ENCODE measurements at regions not wholly inside any gene's neighbourhood (a gene's known extent, or its start where the extent isn't known, plus 50 kb on each side); places are given as distances from the start of the nearest gene placed in this dataset.

DNA sequence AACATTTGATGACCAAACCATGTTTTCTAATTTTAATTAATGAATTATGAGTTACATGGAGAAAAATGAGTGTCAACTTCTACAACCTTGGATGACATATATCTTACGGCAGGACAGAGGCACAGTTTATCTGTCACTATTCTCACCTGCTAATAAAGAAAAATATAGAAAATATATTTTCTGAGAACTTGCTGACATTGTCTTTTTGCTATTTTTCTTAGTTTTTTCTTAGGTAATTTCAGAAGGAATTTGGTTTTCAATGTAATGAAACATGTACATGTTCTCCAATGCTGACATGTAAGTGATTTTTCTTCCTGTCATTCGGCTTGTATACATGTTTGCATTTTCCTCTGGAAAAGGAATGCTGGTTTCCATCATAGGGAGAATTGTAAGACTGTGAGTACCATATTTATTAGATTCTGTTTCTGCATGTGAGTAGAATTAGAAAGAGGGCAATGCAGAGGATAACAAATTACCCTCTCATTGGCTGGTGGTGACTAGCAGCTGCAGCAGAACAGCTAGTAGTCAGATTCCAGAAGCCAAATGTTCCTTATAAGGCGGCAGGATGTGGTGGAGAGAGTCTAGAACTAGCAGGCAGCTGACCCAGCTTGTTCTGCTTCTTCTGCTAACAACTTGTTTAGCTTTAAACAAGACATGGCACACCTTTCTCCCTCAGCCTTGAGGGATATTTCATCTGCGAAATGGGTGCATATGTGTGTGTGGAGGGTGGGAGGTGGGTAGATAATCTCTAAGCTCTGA lies 132.8 kb upstream of the SPACA1 start:
- Histone ChIP-seq H3K4me1 (ENCODE audit: control insufficient read depth in 2 of 2, insufficient read depth in 2 of 2, low read length in 2 of 2) (no peaks in the 10 kb centered on the region), H3K9me3 (ENCODE audit: control insufficient read depth in 2 of 3, low read length in 3 of 3) (no peaks in the 10 kb centered on the region), H3K4me3 (ENCODE audit: low read length) (no peak overlapping the region), H3K27ac (ENCODE audit: low read depth, low read length) (no peak overlapping the region), H3K36me3 (ENCODE audit: control insufficient read depth in 2 of 3, insufficient read depth in 3 of 3, low read length in 3 of 3) (no peaks in the 10 kb centered on the region), H3K27me3 (ENCODE audit: control insufficient read depth in 2 of 2, insufficient read depth in 2 of 2, low read length in 2 of 2) (no peaks in the 10 kb centered on the region)
- DNase-seq (no peak), ATAC-seq (peak; percentile 70)
- ChIA-PET POLR2A (no interaction called here), CTCF (no interaction called here)
- peak overlapping the region in 1 of 10 donors; percentile 31 for H3K4me3 Mint-ChIP-seq
- H3K4me1 Mint-ChIP-seq, result peaks cover 0 to 17% (median 0%) of the 10 kb centered on the region in 7 donors
- peaks cover 0 to 34% (median 8%) of the 10 kb centered on the region in 5 donors for H3K27me3 Mint-ChIP-seq
- H3K9me3 Mint-ChIP-seq, result peaks cover 0 to 2% (median 0%) of the 10 kb centered on the region in 11 donors
- peaks cover 0 to 2% (median 0%) of the 10 kb centered on the region in 5 donors for H3K36me3 Mint-ChIP-seq
- peak overlapping the region in 2 of 9 donors; percentile 10 to 44 for H3K27ac Mint-ChIP-seq
- intact Hi-C loops (cut with micrococcal nuclease), result no loop called here

DNA sequence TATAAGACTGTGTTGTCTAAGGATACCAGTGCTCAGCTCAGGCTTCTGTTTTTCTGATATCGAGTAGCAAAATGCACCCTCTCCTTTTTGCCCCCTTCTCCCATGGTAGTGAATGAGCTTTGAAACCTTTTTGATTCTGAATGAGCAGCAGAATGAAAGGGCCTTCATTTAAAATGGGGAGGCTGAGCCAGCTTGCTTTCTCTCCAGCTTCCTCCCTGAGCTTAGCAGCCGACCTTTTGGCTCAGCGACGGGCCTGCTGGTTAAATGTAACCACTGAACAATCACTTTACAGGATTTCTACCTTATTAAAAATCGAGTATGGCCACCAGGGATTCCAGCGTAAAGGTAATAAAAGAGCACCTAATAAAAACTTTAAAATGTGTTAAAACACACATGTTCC lies 133.7 kb upstream of the SPACA1 start:
- H3K27me3 Mint-ChIP-seq, result peaks cover 0 to 36% (median 11%) of the 10 kb centered on the region in 5 donors
- CTCF ChIA-PET, result no interaction called here

DNA sequence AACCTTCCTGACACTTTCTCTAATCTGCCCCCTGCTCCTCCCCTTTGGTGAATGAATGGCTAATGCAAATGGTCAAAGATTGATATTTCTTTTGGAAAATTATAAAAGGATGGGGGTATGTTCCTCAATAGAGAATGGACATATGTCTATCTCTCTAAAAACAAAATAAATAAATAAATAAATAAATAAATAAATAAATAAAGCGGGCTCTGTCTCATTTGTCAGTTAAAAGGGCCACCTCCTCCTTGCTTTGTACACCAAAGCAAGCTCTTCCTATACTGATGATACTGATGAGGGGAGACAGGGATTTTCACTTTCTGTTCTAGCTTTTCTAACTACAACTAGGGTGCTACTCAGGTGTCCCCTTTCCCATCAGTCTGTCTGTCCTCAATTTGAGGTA lies 135.5 kb upstream of the SPACA1 start:
- no peak for ATAC-seq
- H3K4me1 Mint-ChIP-seq, result peaks cover 0 to 37% (median 20%) of the 10 kb centered on the region in 7 donors
- peaks cover 0 to 32% (median 14%) of the 10 kb centered on the region in 5 donors for H3K27me3 Mint-ChIP-seq
- Histone ChIP-seq H3K36me3 (ENCODE audit: control insufficient read depth in 2 of 3, insufficient read depth in 3 of 3, low read length in 3 of 3) (no peaks in the 10 kb centered on the region), H3K27ac (ENCODE audit: low read depth, low read length) (no peak overlapping the region), H3K9me3 (ENCODE audit: control insufficient read depth in 2 of 3, low read length in 3 of 3) (no peaks in the 10 kb centered on the region), H3K4me1 (ENCODE audit: control insufficient read depth in 2 of 2, insufficient read depth in 2 of 2, low read length in 2 of 2) (peaks cover 14 to 17% of the 10 kb centered on the region in 2 donors), H3K4me3 (ENCODE audit: low read length) (no peak overlapping the region), H3K27me3 (ENCODE audit: control insufficient read depth in 2 of 2, insufficient read depth in 2 of 2, low read length in 2 of 2) (no peaks in the 10 kb centered on the region)
- peaks cover 0 to 2% (median 0%) of the 10 kb centered on the region in 11 donors for H3K9me3 Mint-ChIP-seq
- DNase-seq, result no peak
- H3K36me3 Mint-ChIP-seq, result peaks cover 0 to 2% (median 0%) of the 10 kb centered on the region in 5 donors
- ChIA-PET POLR2A (no interaction called here), CTCF (no interaction called here)
- H3K27ac Mint-ChIP-seq, result no peak overlapping the region
- no peak overlapping the region for H3K4me3 Mint-ChIP-seq
- intact Hi-C loops (cut with micrococcal nuclease), result no loop called here

More for the DNA sequence above, 133.7 kb upstream of the SPACA1 start:
- DNase-seq (no peak), ATAC-seq (no peak)
- Mint-ChIP-seq H3K4me1 (peaks cover 0 to 20% (median 5%) of the 10 kb centered on the region in 7 donors), H3K36me3 (peaks cover 0 to 2% (median 0%) of the 10 kb centered on the region in 5 donors), H3K27ac (no peak overlapping the region), H3K4me3 (no peak overlapping the region), H3K9me3 (peaks cover 0 to 2% (median 0%) of the 10 kb centered on the region in 11 donors)
- H3K36me3 ChIP-seq (ENCODE audit: control insufficient read depth in 2 of 3, insufficient read depth in 3 of 3, low read length in 3 of 3), result no peaks in the 10 kb centered on the region
- no peak overlapping the region for H3K4me3 ChIP-seq (ENCODE audit: low read length)
- H3K27me3 ChIP-seq (ENCODE audit: control insufficient read depth in 2 of 2, insufficient read depth in 2 of 2, low read length in 2 of 2), result no peaks in the 10 kb centered on the region
- intact Hi-C loops (cut with micrococcal nuclease), result no loop called here
- no peaks in the 10 kb centered on the region for H3K9me3 ChIP-seq (ENCODE audit: control insufficient read depth in 2 of 3, low read length in 3 of 3)
- H3K27ac ChIP-seq (ENCODE audit: low read depth, low read length), result no peak overlapping the region
- H3K4me1 ChIP-seq (ENCODE audit: control insufficient read depth in 2 of 2, insufficient read depth in 2 of 2, low read length in 2 of 2), result peaks cover 0 to under 1% of the 10 kb centered on the region in 2 donors
- POLR2A ChIA-PET, result no interaction called here

DNA sequence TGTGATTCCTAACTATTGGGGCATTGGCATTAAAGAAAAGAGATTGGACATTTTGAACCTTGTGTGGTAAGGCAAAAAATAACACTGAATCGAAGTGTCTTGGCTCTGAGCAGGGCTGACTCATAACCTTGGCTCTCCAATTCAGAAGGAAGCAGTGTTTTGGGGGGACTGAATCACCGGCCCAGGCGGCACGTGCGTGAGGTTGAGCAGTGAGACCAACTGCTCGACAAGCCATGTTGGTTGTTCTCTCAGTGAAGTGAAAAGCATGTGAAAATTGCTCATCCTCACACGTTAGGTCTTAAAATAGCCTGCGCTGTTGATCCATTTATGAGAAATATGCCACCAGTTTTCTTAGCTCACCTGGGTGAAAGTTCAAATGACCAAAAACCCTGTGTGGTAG lies 137.8 kb upstream of the SPACA1 start:
- H3K27me3 ChIP-seq (ENCODE audit: control insufficient read depth in 2 of 2, insufficient read depth in 2 of 2, low read length in 2 of 2), result no peaks in the 10 kb centered on the region
- no peak overlapping the region for H3K27ac ChIP-seq (ENCODE audit: low read depth, low read length)
- H3K27me3 Mint-ChIP-seq, result peaks cover 0 to 47% (median 14%) of the 10 kb centered on the region in 5 donors
- H3K9me3 ChIP-seq (ENCODE audit: control insufficient read depth in 2 of 3, low read length in 3 of 3), result no peaks in the 10 kb centered on the region
- no peaks in the 10 kb centered on the region for H3K9me3 Mint-ChIP-seq
- DNase-seq, result no peak
- H3K36me3 ChIP-seq (ENCODE audit: control insufficient read depth in 2 of 3, insufficient read depth in 3 of 3, low read length in 3 of 3), result no peaks in the 10 kb centered on the region
- H3K4me1 ChIP-seq (ENCODE audit: control insufficient read depth in 2 of 2, insufficient read depth in 2 of 2, low read length in 2 of 2), result peaks cover 14 to 19% of the 10 kb centered on the region in 2 donors
- peaks cover 0 to 33% (median 21%) of the 10 kb centered on the region in 7 donors for H3K4me1 Mint-ChIP-seq
- peaks cover 0 to 2% (median 0%) of the 10 kb centered on the region in 5 donors for H3K36me3 Mint-ChIP-seq
- POLR2A ChIA-PET, result no interaction called here
- no peak overlapping the region for H3K27ac Mint-ChIP-seq
- no peak overlapping the region for H3K4me3 Mint-ChIP-seq
- no peak for ATAC-seq
- intact Hi-C loops (cut with micrococcal nuclease), result no loop called here
- no peak overlapping the region for H3K4me3 ChIP-seq (ENCODE audit: low read length)
- CTCF ChIA-PET, result no interaction called here

DNA sequence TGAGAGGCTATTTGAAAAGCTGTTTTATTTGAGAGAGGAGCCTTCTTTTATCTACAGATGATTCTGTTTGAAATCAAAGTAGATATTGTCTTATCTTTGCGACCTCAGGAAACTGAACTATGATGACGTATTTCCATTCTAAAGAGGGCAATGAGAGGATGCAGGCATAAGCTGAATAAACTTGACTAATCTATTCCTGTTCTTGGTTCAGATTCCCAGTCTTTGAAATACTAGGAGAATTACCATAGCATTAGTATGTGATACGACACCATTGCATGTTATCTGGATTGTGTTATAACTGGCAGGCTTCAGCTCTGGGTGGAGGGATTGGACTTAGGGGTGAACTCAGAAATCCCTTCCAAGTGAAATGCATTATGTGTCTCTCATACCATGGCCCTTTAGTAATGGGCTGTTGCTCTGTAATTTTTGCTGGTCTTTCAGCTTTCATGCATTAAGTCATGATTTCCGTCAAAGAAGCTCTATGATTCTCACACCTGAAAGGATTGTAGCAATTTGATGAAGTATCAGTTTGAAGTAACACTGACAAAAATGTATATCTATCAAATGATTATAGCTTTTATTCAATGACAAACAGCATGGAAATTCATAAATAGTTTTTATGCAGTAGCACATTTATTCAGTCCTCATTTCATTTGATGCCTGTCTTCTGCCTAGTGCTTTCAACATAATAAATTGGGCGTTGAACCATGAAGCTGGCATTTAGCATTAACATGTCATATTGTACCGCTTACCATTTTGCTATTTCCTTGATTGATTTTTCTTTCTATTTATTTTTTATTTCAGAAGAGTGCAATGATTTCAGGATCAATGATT lies 138.4 kb upstream of the SPACA1 start:
- Mint-ChIP-seq H3K4me1 (peaks cover 0 to 31% (median 21%) of the 10 kb centered on the region in 7 donors), H3K27ac (no peak overlapping the region), H3K27me3 (peaks cover 0 to 47% (median 14%) of the 10 kb centered on the region in 5 donors), H3K36me3 (peaks cover 0 to 2% (median 0%) of the 10 kb centered on the region in 5 donors), H3K9me3 (no peaks in the 10 kb centered on the region), H3K4me3 (peak overlapping the region in 2 of 10 donors; percentile 14 to 62)
- POLR2A ChIA-PET, result no interaction called here
- Histone ChIP-seq H3K36me3 (ENCODE audit: control insufficient read depth in 2 of 3, insufficient read depth in 3 of 3, low read length in 3 of 3) (no peaks in the 10 kb centered on the region), H3K27ac (ENCODE audit: low read depth, low read length) (no peak overlapping the region), H3K9me3 (ENCODE audit: control insufficient read depth in 2 of 3, low read length in 3 of 3) (no peaks in the 10 kb centered on the region), H3K4me3 (ENCODE audit: low read length) (no peak overlapping the region), H3K4me1 (ENCODE audit: control insufficient read depth in 2 of 2, insufficient read depth in 2 of 2, low read length in 2 of 2) (peaks cover 14 to 19% of the 10 kb centered on the region in 2 donors), H3K27me3 (ENCODE audit: control insufficient read depth in 2 of 2, insufficient read depth in 2 of 2, low read length in 2 of 2) (no peaks in the 10 kb centered on the region)
- ATAC-seq (no peak), DNase-seq (peak in 1 of 9 donors; percentile 3)
- intact Hi-C loops (cut with micrococcal nuclease), result no loop called here
- CTCF ChIA-PET, result no interaction called here

DNA sequence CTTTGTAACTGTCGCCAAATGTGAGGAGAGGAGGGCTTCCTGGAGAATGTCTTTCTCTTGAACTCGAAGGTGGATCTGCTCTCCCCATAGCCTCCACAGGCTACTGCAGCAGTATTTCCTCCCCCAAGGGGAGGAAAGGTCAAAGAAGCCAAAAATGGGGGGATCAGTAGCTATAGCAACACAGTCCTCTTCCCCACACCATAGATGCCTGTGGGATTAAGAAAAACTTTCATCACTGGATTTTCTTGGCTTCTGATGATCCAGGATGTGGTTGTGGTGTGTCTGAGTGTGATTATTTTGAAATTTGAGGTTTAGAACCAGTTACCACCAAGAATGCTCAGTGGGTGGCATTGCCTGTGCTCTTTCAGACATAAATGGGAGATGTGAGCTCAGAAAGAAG lies 140.1 kb upstream of the SPACA1 start:
- Histone ChIP-seq H3K4me3 (ENCODE audit: low read length) (no peak overlapping the region), H3K9me3 (ENCODE audit: control insufficient read depth in 2 of 3, low read length in 3 of 3) (no peaks in the 10 kb centered on the region), H3K36me3 (ENCODE audit: control insufficient read depth in 2 of 3, insufficient read depth in 3 of 3, low read length in 3 of 3) (no peaks in the 10 kb centered on the region), H3K4me1 (ENCODE audit: control insufficient read depth in 2 of 2, insufficient read depth in 2 of 2, low read length in 2 of 2) (peaks cover 14 to 19% of the 10 kb centered on the region in 2 donors), H3K27me3 (ENCODE audit: control insufficient read depth in 2 of 2, insufficient read depth in 2 of 2, low read length in 2 of 2) (no peaks in the 10 kb centered on the region), H3K27ac (ENCODE audit: low read depth, low read length) (no peak overlapping the region)
- peak in 6 of 9 donors; percentile 7 to 38 (median 16) for DNase-seq
- ChIA-PET POLR2A (no interaction called here), CTCF (no interaction called here)
- peaks cover 0 to 2% (median 0%) of the 10 kb centered on the region in 5 donors for H3K36me3 Mint-ChIP-seq
- H3K27me3 Mint-ChIP-seq, result peaks cover 0 to 49% (median 14%) of the 10 kb centered on the region in 5 donors
- peak overlapping the region in 3 of 10 donors; percentile 6 to 49 (median 10) for H3K4me3 Mint-ChIP-seq
- peaks cover 0 to 31% (median 21%) of the 10 kb centered on the region in 7 donors for H3K4me1 Mint-ChIP-seq
- H3K9me3 Mint-ChIP-seq, result no peaks in the 10 kb centered on the region
- H3K27ac Mint-ChIP-seq, result peak overlapping the region in 1 of 9 donors; percentile 23
- peak; percentile 61 for ATAC-seq
- intact Hi-C loops (cut with micrococcal nuclease), result loop anchor here in 1 of 2 donors (2.0 kb wide), 1 partner anchor 209 kb away; no protein-coding TSS in a partner anchor
